ENCODE measurements at regions not wholly inside any gene's neighbourhood (a gene's known extent, or its start where the extent isn't known, plus 50 kb on each side); places are given as distances from the start of the nearest gene placed in this dataset.
"Not testable (repeated sequence)": the region's sequence is repeated elsewhere in the genome, so short reads cannot be mapped to it uniquely, and the experiment has no call there.

- ATAC-seq (no peak), DNase-seq (ENCODE audit: low spot score in 2 of 2) (no peak)
- Mint-ChIP-seq H3K36me3 (no peaks in the 10 kb centered on the region), H3K27ac (no peak overlapping the region), H3K4me3 (no peak overlapping the region), H3K9me3 (no peaks in the 10 kb centered on the region), H3K4me1 (no peaks in the 10 kb centered on the region)
Observed at GRCh38 chr4:27101126-27101525, 240.5 kb downstream of the STIM2 start.

GRCh38 chr4:27101561-27101960, 240.9 kb downstream of the STIM2 start:
- Mint-ChIP-seq H3K27ac (no peak overlapping the region), H3K4me1 (no peaks in the 10 kb centered on the region), H3K4me3 (no peak overlapping the region), H3K36me3 (no peaks in the 10 kb centered on the region), H3K9me3 (no peaks in the 10 kb centered on the region)
- DNase-seq (ENCODE audit: low spot score in 2 of 2) (no peak), ATAC-seq (no peak)

- Mint-ChIP-seq H3K4me3 (no peak overlapping the region), H3K27ac (no peak overlapping the region), H3K4me1 (no peaks in the 10 kb centered on the region), H3K9me3 (no peaks in the 10 kb centered on the region), H3K36me3 (no peaks in the 10 kb centered on the region)
- ATAC-seq (no peak), DNase-seq (ENCODE audit: low spot score in 2 of 2) (no peak)
Observed at GRCh38 chr4:27111627-27112026, 251.0 kb downstream of the STIM2 start.

GRCh38 chr4:27112587-27112986, 251.9 kb downstream of the STIM2 start:
- Mint-ChIP-seq H3K4me3 (no peak overlapping the region), H3K36me3 (no peaks in the 10 kb centered on the region), H3K27ac (no peak overlapping the region), H3K9me3 (no peaks in the 10 kb centered on the region), H3K4me1 (no peaks in the 10 kb centered on the region)
- no peak for ATAC-seq
- no peak for DNase-seq (ENCODE audit: low spot score in 2 of 2)

- DNase-seq (ENCODE audit: low spot score in 2 of 2) (no peak), ATAC-seq (no peak)
- no peaks in the 10 kb centered on the region for H3K4me1 Mint-ChIP-seq
- H3K27ac Mint-ChIP-seq = no peak overlapping the region
- no peaks in the 10 kb centered on the region for H3K9me3 Mint-ChIP-seq
- H3K36me3 Mint-ChIP-seq = no peaks in the 10 kb centered on the region
- no peak overlapping the region for H3K4me3 Mint-ChIP-seq
Observed at GRCh38 chr4:27115221-27115620, 254.6 kb downstream of the STIM2 start.

GRCh38 chr4:27117453-27117852, 256.8 kb downstream of the STIM2 start:
- ATAC-seq = no peak
- Mint-ChIP-seq H3K9me3 (no peaks in the 10 kb centered on the region), H3K4me1 (no peaks in the 10 kb centered on the region), H3K27ac (no peak overlapping the region), H3K4me3 (no peak overlapping the region), H3K36me3 (no peaks in the 10 kb centered on the region)
- no peak for DNase-seq (ENCODE audit: low spot score in 2 of 2)

GRCh38 chr4:27119239-27119638, 258.6 kb downstream of the STIM2 start:
- H3K27ac Mint-ChIP-seq = no peak overlapping the region
- no peaks in the 10 kb centered on the region for H3K4me1 Mint-ChIP-seq
- no peaks in the 10 kb centered on the region for H3K36me3 Mint-ChIP-seq
- H3K9me3 Mint-ChIP-seq = no peaks in the 10 kb centered on the region
- DNase-seq (ENCODE audit: low spot score in 2 of 2) (no peak), ATAC-seq (no peak)
- no peak overlapping the region for H3K4me3 Mint-ChIP-seq

GRCh38 chr4:27121830-27122229, 261.2 kb downstream of the STIM2 start:
- Mint-ChIP-seq H3K4me1 (no peaks in the 10 kb centered on the region), H3K27ac (no peak overlapping the region), H3K9me3 (no peaks in the 10 kb centered on the region), H3K4me3 (no peak overlapping the region), H3K36me3 (no peaks in the 10 kb centered on the region)
- DNase-seq (ENCODE audit: low spot score in 2 of 2) (no peak), ATAC-seq (no peak)

GRCh38 chr4:27123123-27123768, 262.6 kb downstream of the STIM2 start:
- Mint-ChIP-seq H3K36me3 (no peaks in the 10 kb centered on the region), H3K9me3 (no peaks in the 10 kb centered on the region), H3K27ac (no peak overlapping the region), H3K4me3 (no peak overlapping the region), H3K4me1 (no peaks in the 10 kb centered on the region)
- DNase-seq (ENCODE audit: low spot score in 2 of 2) (no peak), ATAC-seq (no peak)

GRCh38 chr4:27123769-27124124, 263.1 kb downstream of the STIM2 start:
- H3K4me3 Mint-ChIP-seq = no peak overlapping the region
- H3K27ac Mint-ChIP-seq = no peak overlapping the region
- H3K36me3 Mint-ChIP-seq = no peaks in the 10 kb centered on the region
- no peaks in the 10 kb centered on the region for H3K4me1 Mint-ChIP-seq
- ATAC-seq (no peak), DNase-seq (ENCODE audit: low spot score in 2 of 2) (no peak)
- H3K9me3 Mint-ChIP-seq = no peaks in the 10 kb centered on the region

- DNase-seq (ENCODE audit: low spot score in 2 of 2); H3K27ac Mint-ChIP-seq; ATAC-seq; H3K4me1 Mint-ChIP-seq; H3K36me3 Mint-ChIP-seq; H3K9me3 Mint-ChIP-seq; H3K4me3 Mint-ChIP-seq: not testable (repeated sequence)
Observed at GRCh38 chr4:27126895-27127294, 266.3 kb downstream of the STIM2 start.

- H3K4me3 Mint-ChIP-seq = no peak overlapping the region
- ATAC-seq = no peak
- no peak for DNase-seq (ENCODE audit: low spot score in 2 of 2)
- H3K9me3 Mint-ChIP-seq = no peaks in the 10 kb centered on the region
- H3K36me3 Mint-ChIP-seq = no peaks in the 10 kb centered on the region
- no peak overlapping the region for H3K27ac Mint-ChIP-seq
- no peaks in the 10 kb centered on the region for H3K4me1 Mint-ChIP-seq
Observed at GRCh38 chr4:27128443-27128842, 267.8 kb downstream of the STIM2 start.

GRCh38 chr4:27129871-27130366, 269.3 kb downstream of the STIM2 start:
- Mint-ChIP-seq H3K4me3 (no peak overlapping the region), H3K36me3 (no peaks in the 10 kb centered on the region), H3K27ac (no peak overlapping the region), H3K4me1 (no peaks in the 10 kb centered on the region), H3K9me3 (peaks cover 7% of the 10 kb centered on the region)
- ATAC-seq (no peak), DNase-seq (ENCODE audit: low spot score in 2 of 2) (no peak)

- no peaks in the 10 kb centered on the region for H3K36me3 Mint-ChIP-seq
- no peaks in the 10 kb centered on the region for H3K4me1 Mint-ChIP-seq
- ATAC-seq (no peak), DNase-seq (ENCODE audit: low spot score in 2 of 2) (no peak)
- no peak overlapping the region for H3K27ac Mint-ChIP-seq
- peaks cover 7% of the 10 kb centered on the region for H3K9me3 Mint-ChIP-seq
- H3K4me3 Mint-ChIP-seq = no peak overlapping the region
Observed at GRCh38 chr4:27132497-27132896, 271.9 kb downstream of the STIM2 start.

GRCh38 chr4:27140486-27140885, 279.8 kb downstream of the STIM2 start:
- no peaks in the 10 kb centered on the region for H3K4me1 Mint-ChIP-seq

GRCh38 chr4:27141530-27141929, 280.9 kb downstream of the STIM2 start:
- Mint-ChIP-seq H3K27ac (no peak overlapping the region), H3K4me1 (no peaks in the 10 kb centered on the region), H3K36me3 (no peaks in the 10 kb centered on the region), H3K9me3 (no peaks in the 10 kb centered on the region), H3K4me3 (no peak overlapping the region)
- ATAC-seq (no peak), DNase-seq (ENCODE audit: low spot score in 2 of 2) (no peak)

More at GRCh38 chr4:27140486-27140885, 279.8 kb downstream of the STIM2 start:
- DNase-seq (ENCODE audit: low spot score in 2 of 2) (no peak), ATAC-seq (no peak)
- no peaks in the 10 kb centered on the region for H3K9me3 Mint-ChIP-seq
- no peaks in the 10 kb centered on the region for H3K36me3 Mint-ChIP-seq
- no peak overlapping the region for H3K4me3 Mint-ChIP-seq
- H3K27ac Mint-ChIP-seq = no peak overlapping the region

- H3K27ac Mint-ChIP-seq = no peak overlapping the region
Observed at GRCh38 chr4:27142841-27143240, 282.2 kb downstream of the STIM2 start.

More at GRCh38 chr4:27142841-27143240, 282.2 kb downstream of the STIM2 start:
- Mint-ChIP-seq H3K9me3 (no peaks in the 10 kb centered on the region), H3K4me1 (no peaks in the 10 kb centered on the region), H3K36me3 (no peaks in the 10 kb centered on the region), H3K4me3 (no peak overlapping the region)
- ATAC-seq (no peak), DNase-seq (ENCODE audit: low spot score in 2 of 2) (no peak)
